ENCODE measurements at regions not wholly inside any gene's neighbourhood (a gene's known extent, or its start where the extent isn't known, plus 50 kb on each side); places are given as distances from the start of the nearest gene placed in this dataset.

- peaks cover 12% of the 10 kb centered on the region for H3K9me3 Mint-ChIP-seq
- no peak for ATAC-seq
- no peaks in the 10 kb centered on the region for H3K27me3 Mint-ChIP-seq (ENCODE audit: low read depth)
These were observed 1202.3 kb downstream of the NSUN3 start for GRCh38 chr3:95265129-95265528.

GRCh38 chr3:95271395-95271794 lies 1208.5 kb downstream of the NSUN3 start:
- H3K4me3 Mint-ChIP-seq, result no peak overlapping the region
- no peaks in the 10 kb centered on the region for H3K4me1 Mint-ChIP-seq (ENCODE audit: low read depth)
- peaks cover 3% of the 10 kb centered on the region for H3K9me3 Mint-ChIP-seq
- H3K36me3 Mint-ChIP-seq (ENCODE audit: insufficient read depth), result no peaks in the 10 kb centered on the region
- ATAC-seq, result no peak
- no peaks in the 10 kb centered on the region for H3K27me3 Mint-ChIP-seq (ENCODE audit: low read depth)
- DNase-seq, result no peak

More at GRCh38 chr3:95265129-95265528, 1202.3 kb downstream of the NSUN3 start:
- no peaks in the 10 kb centered on the region for H3K4me1 Mint-ChIP-seq (ENCODE audit: low read depth)
- DNase-seq, result no peak
- H3K4me3 Mint-ChIP-seq, result no peak overlapping the region
- H3K36me3 Mint-ChIP-seq (ENCODE audit: insufficient read depth), result no peaks in the 10 kb centered on the region

GRCh38 chr3:95272166-95272565 lies 1209.3 kb downstream of the NSUN3 start:
- H3K9me3 Mint-ChIP-seq, result peaks cover 3% of the 10 kb centered on the region
- no peaks in the 10 kb centered on the region for H3K36me3 Mint-ChIP-seq (ENCODE audit: insufficient read depth)
- no peaks in the 10 kb centered on the region for H3K27me3 Mint-ChIP-seq (ENCODE audit: low read depth)
- H3K4me3 Mint-ChIP-seq, result no peak overlapping the region
- ATAC-seq (no peak), DNase-seq (no peak)
- no peaks in the 10 kb centered on the region for H3K4me1 Mint-ChIP-seq (ENCODE audit: low read depth)

- peaks cover 3% of the 10 kb centered on the region for H3K9me3 Mint-ChIP-seq
- DNase-seq, result no peak
- no peaks in the 10 kb centered on the region for H3K27me3 Mint-ChIP-seq (ENCODE audit: low read depth)
- no peaks in the 10 kb centered on the region for H3K36me3 Mint-ChIP-seq (ENCODE audit: insufficient read depth)
- no peak for ATAC-seq
- H3K4me1 Mint-ChIP-seq (ENCODE audit: low read depth), result no peaks in the 10 kb centered on the region
- H3K4me3 Mint-ChIP-seq, result no peak overlapping the region
These were observed 1209.9 kb downstream of the NSUN3 start for GRCh38 chr3:95272781-95273180.

GRCh38 chr3:95277613-95278012 lies 1214.8 kb downstream of the NSUN3 start:
- Mint-ChIP-seq H3K9me3 (peaks cover 4% of the 10 kb centered on the region), H3K4me3 (no peak overlapping the region), H3K4me1 (ENCODE audit: low read depth) (no peaks in the 10 kb centered on the region), H3K27me3 (ENCODE audit: low read depth) (no peaks in the 10 kb centered on the region), H3K36me3 (ENCODE audit: insufficient read depth) (no peaks in the 10 kb centered on the region)
- DNase-seq (no peak), ATAC-seq (no peak)

GRCh38 chr3:95280711-95281352 lies 1218.0 kb downstream of the NSUN3 start:
- no peak for DNase-seq
- no peaks in the 10 kb centered on the region for H3K4me1 Mint-ChIP-seq (ENCODE audit: low read depth)
- no peaks in the 10 kb centered on the region for H3K27me3 Mint-ChIP-seq (ENCODE audit: low read depth)
- H3K36me3 Mint-ChIP-seq (ENCODE audit: insufficient read depth), result no peaks in the 10 kb centered on the region
- H3K4me3 Mint-ChIP-seq, result no peak overlapping the region
- peaks cover 4% of the 10 kb centered on the region for H3K9me3 Mint-ChIP-seq
- ATAC-seq, result no peak

GRCh38 chr3:95289295-95289694 lies 1226.4 kb downstream of the NSUN3 start:
- Mint-ChIP-seq H3K27me3 (ENCODE audit: low read depth) (no peaks in the 10 kb centered on the region), H3K9me3 (peaks cover 5% of the 10 kb centered on the region), H3K4me1 (ENCODE audit: low read depth) (no peaks in the 10 kb centered on the region), H3K4me3 (no peak overlapping the region), H3K36me3 (ENCODE audit: insufficient read depth) (no peaks in the 10 kb centered on the region)
- DNase-seq, result no peak
- no peak for ATAC-seq

GRCh38 chr3:95297581-95297980 lies 1234.7 kb downstream of the NSUN3 start:
- ATAC-seq (no peak), DNase-seq (no peak)
- no peaks in the 10 kb centered on the region for H3K36me3 Mint-ChIP-seq (ENCODE audit: insufficient read depth)
- H3K4me1 Mint-ChIP-seq (ENCODE audit: low read depth), result no peaks in the 10 kb centered on the region
- no peak overlapping the region for H3K4me3 Mint-ChIP-seq
- peaks cover 7% of the 10 kb centered on the region for H3K9me3 Mint-ChIP-seq
- H3K27me3 Mint-ChIP-seq (ENCODE audit: low read depth), result no peaks in the 10 kb centered on the region

- Mint-ChIP-seq H3K4me1 (ENCODE audit: low read depth) (no peaks in the 10 kb centered on the region), H3K4me3 (no peak overlapping the region), H3K9me3 (peaks cover 7% of the 10 kb centered on the region), H3K27me3 (ENCODE audit: low read depth) (no peaks in the 10 kb centered on the region), H3K36me3 (ENCODE audit: insufficient read depth) (no peaks in the 10 kb centered on the region)
- DNase-seq, result no peak
- ATAC-seq, result no peak
These were observed 1239.2 kb downstream of the NSUN3 start for GRCh38 chr3:95302044-95302443.

GRCh38 chr3:95310560-95310959 lies 1247.7 kb downstream of the NSUN3 start:
- no peaks in the 10 kb centered on the region for H3K36me3 Mint-ChIP-seq (ENCODE audit: insufficient read depth)
- H3K9me3 Mint-ChIP-seq, result peaks cover 10% of the 10 kb centered on the region
- DNase-seq (no peak), ATAC-seq (no peak)
- no peaks in the 10 kb centered on the region for H3K27me3 Mint-ChIP-seq (ENCODE audit: low read depth)
- H3K4me3 Mint-ChIP-seq, result no peak overlapping the region
- no peaks in the 10 kb centered on the region for H3K4me1 Mint-ChIP-seq (ENCODE audit: low read depth)

GRCh38 chr3:95311272-95311671 lies 1248.4 kb downstream of the NSUN3 start:
- no peaks in the 10 kb centered on the region for H3K27me3 Mint-ChIP-seq (ENCODE audit: low read depth)
- DNase-seq (no peak), ATAC-seq (no peak)
- H3K4me1 Mint-ChIP-seq (ENCODE audit: low read depth), result no peaks in the 10 kb centered on the region
- no peaks in the 10 kb centered on the region for H3K36me3 Mint-ChIP-seq (ENCODE audit: insufficient read depth)
- H3K4me3 Mint-ChIP-seq, result no peak overlapping the region
- peaks cover 6% of the 10 kb centered on the region for H3K9me3 Mint-ChIP-seq

- ATAC-seq, result no peak
- Mint-ChIP-seq H3K9me3 (peaks cover 6% of the 10 kb centered on the region), H3K36me3 (ENCODE audit: insufficient read depth) (no peaks in the 10 kb centered on the region), H3K4me3 (no peak overlapping the region), H3K4me1 (ENCODE audit: low read depth) (no peaks in the 10 kb centered on the region), H3K27me3 (ENCODE audit: low read depth) (no peaks in the 10 kb centered on the region)
- no peak for DNase-seq
These were observed 1249.8 kb downstream of the NSUN3 start for GRCh38 chr3:95312650-95313049.

GRCh38 chr3:95319921-95320494 lies 1257.1 kb downstream of the NSUN3 start:
- Mint-ChIP-seq H3K4me3 (no peak overlapping the region), H3K9me3 (peaks cover 3% of the 10 kb centered on the region), H3K27me3 (ENCODE audit: low read depth) (no peaks in the 10 kb centered on the region), H3K4me1 (ENCODE audit: low read depth) (no peaks in the 10 kb centered on the region), H3K36me3 (ENCODE audit: insufficient read depth) (no peaks in the 10 kb centered on the region)
- ATAC-seq (no peak), DNase-seq (no peak)

- ATAC-seq, result no peak
- H3K36me3 Mint-ChIP-seq (ENCODE audit: insufficient read depth), result no peaks in the 10 kb centered on the region
- DNase-seq, result no peak
- H3K4me3 Mint-ChIP-seq, result no peak overlapping the region
- H3K27me3 Mint-ChIP-seq (ENCODE audit: low read depth), result no peaks in the 10 kb centered on the region
- peaks cover 3% of the 10 kb centered on the region for H3K9me3 Mint-ChIP-seq
- H3K4me1 Mint-ChIP-seq (ENCODE audit: low read depth), result no peaks in the 10 kb centered on the region
These were observed 1264.6 kb downstream of the NSUN3 start for GRCh38 chr3:95327478-95327877.

- H3K27me3 Mint-ChIP-seq (ENCODE audit: low read depth), result no peaks in the 10 kb centered on the region
- H3K4me3 Mint-ChIP-seq, result no peak overlapping the region
- H3K36me3 Mint-ChIP-seq (ENCODE audit: insufficient read depth), result no peaks in the 10 kb centered on the region
- no peaks in the 10 kb centered on the region for H3K4me1 Mint-ChIP-seq (ENCODE audit: low read depth)
- H3K9me3 Mint-ChIP-seq, result peaks cover 6% of the 10 kb centered on the region
- DNase-seq, result no peak
- ATAC-seq, result no peak
These were observed 1271.0 kb downstream of the NSUN3 start for GRCh38 chr3:95333826-95334225.
